Upper lobe of right lung (tissue), 1 donor: ENCODE measurements at regions not wholly inside any gene's neighbourhood (a gene's known extent, or its start where the extent isn't known, plus 50 kb on each side); places are given as distances from the start of the nearest gene placed in this dataset.
A peak's percentile ranks its signal among the peaks of the same experiment; 100 is the strongest.

Source experiments
- ATAC-seq: fragments of 200-7000 bp; cut with Tn5 transposase; one replicate; pipeline ENCODE4 v1.9.1; 2020; ENCODE audit warnings: mild to moderate bottlenecking, moderate library complexity
- DNase-seq: peaks from one replicate; pipeline ENCODE4 v3.0.0-alpha.2; 2020
- H3K27ac ChIP-seq: fragments of 200-600 bp; one replicate; pipeline ENCODE4 v1.8.0; 2022
- H3K27me3 ChIP-seq: fragments of 200-600 bp; one replicate; pipeline ENCODE4 v1.8.0; 2022; ENCODE audit warnings: mild to moderate bottlenecking
- H3K36me3 ChIP-seq: fragments of 200-600 bp; one replicate; pipeline ENCODE4 v1.8.0; 2022
- H3K4me1 ChIP-seq: fragments of 200-600 bp; one replicate; pipeline ENCODE4 v1.8.0; 2022
- H3K4me3 ChIP-seq: fragments of 200-600 bp; one replicate; pipeline ENCODE4 v1.8.0; 2022; ENCODE audit warnings: mild to moderate bottlenecking
- H3K9me3 ChIP-seq: fragments of 200-600 bp; one replicate; pipeline ENCODE4 v1.8.0; 2022
- CTCF ChIP-seq: fragments of 200-600 bp; IDR thresholded peaks from one replicate; pipeline ENCODE4 v1.8.0; 2022; ENCODE audit warnings: antibody characterized with exemption
- intact Hi-C: fragments of 100-400 bp; cut with DNase I; formaldehyde crosslinking; loops from one replicate; pipeline ENCODE4 v1.11.0; 2022
- donor health status: DM: no; HTN: yes; CAD: no; lungs with severe emphysema.

DNA sequence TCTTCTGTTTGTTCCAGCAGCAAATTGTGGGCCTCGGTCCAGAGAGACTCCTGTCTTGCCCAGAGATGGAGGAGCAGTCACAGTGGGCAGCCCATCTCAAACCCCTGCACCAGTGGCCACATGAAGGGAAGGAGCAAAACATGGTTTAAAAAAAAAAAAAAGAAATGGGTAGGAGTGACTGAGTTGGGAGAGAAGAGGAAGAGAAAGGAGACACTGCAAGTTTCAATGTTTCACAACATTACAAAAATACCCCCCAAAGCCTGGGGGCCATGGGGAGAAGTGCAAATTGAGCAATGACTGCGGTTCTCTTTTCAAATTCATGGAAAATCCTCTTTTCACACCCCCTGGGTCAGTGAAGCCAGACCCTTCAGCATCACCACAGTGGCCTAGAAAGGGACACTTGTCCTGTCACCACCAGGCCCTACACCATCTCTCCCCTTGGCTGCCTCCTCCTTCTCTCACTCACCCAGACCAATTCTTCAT, 117.1 kb downstream of the ZFP36L2 start:
- Histone ChIP-seq H3K4me3 (no peak overlapping the region), H3K27me3 (no peaks in the 10 kb centered on the region), H3K36me3 (no peaks in the 10 kb centered on the region), H3K9me3 (no peaks in the 10 kb centered on the region), H3K27ac (peak overlapping the region; percentile 58), H3K4me1 (peaks cover 64% of the 10 kb centered on the region)
- no peak for TF ChIP-seq CTCF
- ATAC-seq (peak; percentile 40), DNase-seq (no peak)
- intact Hi-C loops = no loop called here

- TF ChIP-seq CTCF = no peak
- no peak overlapping the region for H3K4me3 ChIP-seq
- DNase-seq (no peak), ATAC-seq (peak; percentile 56)
- H3K27me3 ChIP-seq = no peaks in the 10 kb centered on the region
- intact Hi-C loops = no loop called here
- peak overlapping the region; percentile 90 for H3K27ac ChIP-seq
- peaks cover 65% of the 10 kb centered on the region for H3K4me1 ChIP-seq
- no peaks in the 10 kb centered on the region for H3K36me3 ChIP-seq
- H3K9me3 ChIP-seq = no peaks in the 10 kb centered on the region
Observed at GRCh38 chr2:43107679-43108078, 118.7 kb downstream of the ZFP36L2 start.

DNA sequence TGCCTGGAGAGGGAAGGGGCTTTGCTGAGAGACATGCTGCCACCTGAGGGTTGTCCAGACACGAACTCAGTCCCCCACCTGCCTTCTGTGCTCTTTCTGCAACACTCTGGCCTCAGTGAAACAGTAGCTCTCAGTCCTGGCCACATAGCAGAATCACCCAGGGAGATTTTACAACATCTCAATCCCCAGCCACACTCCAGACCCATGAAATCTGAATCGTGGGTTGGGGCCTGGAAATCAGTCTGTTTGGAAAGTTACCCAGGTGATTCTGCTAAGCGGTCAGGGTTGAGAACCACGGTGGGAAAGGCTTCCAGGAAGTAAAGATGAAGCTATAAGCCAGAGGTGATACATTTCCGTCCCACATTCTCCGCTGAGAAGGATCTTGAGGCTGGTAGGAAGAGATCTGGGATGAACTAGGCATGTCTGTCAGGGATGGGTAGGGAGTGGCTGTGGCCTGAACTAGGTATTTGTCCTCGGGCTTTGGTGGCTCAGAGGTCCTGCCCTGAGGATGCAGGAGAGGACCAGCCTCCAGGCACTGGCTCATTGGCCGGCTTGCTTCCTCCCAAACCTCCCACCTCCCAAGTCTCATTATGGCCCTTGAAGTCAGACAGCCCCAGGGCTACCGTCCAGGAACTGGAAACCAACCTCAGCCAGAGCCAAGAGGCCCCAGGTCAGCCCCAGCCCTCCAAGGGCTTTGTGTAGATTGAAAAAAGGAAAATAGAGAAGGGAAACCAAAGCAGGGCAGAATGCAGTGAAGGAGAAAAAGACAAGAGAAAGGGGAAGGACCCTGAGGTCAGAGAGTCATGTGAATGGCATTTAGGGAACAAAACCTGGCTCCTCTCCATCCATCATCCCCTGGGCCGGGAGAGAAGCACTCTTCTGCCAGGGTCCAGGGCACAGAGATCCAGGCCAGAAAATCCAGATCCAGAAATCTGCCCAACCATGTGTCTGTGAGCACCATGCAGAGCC, 119.6 kb downstream of the ZFP36L2 start:
- H3K27ac ChIP-seq = peak overlapping the region; percentile 90
- H3K36me3 ChIP-seq = no peaks in the 10 kb centered on the region
- intact Hi-C loops = no loop called here
- H3K4me1 ChIP-seq = peaks cover 69% of the 10 kb centered on the region
- no peaks in the 10 kb centered on the region for H3K27me3 ChIP-seq
- no peak overlapping the region for H3K4me3 ChIP-seq
- TF ChIP-seq CTCF = no peak
- ATAC-seq (peak; percentile 53), DNase-seq (no peak)
- H3K9me3 ChIP-seq = no peaks in the 10 kb centered on the region

- no peak for DNase-seq
- Histone ChIP-seq H3K27me3 (no peaks in the 10 kb centered on the region), H3K4me3 (no peak overlapping the region), H3K36me3 (no peaks in the 10 kb centered on the region), H3K27ac (peak overlapping the region; percentile 90), H3K9me3 (no peaks in the 10 kb centered on the region), H3K4me1 (peaks cover 75% of the 10 kb centered on the region)
- intact Hi-C loops = no loop called here
- peak; percentile 35 for TF ChIP-seq CTCF
- ATAC-seq = peak; percentile 83
Observed at GRCh38 chr2:43105586-43106558, 120.5 kb downstream of the ZFP36L2 start.

DNA sequence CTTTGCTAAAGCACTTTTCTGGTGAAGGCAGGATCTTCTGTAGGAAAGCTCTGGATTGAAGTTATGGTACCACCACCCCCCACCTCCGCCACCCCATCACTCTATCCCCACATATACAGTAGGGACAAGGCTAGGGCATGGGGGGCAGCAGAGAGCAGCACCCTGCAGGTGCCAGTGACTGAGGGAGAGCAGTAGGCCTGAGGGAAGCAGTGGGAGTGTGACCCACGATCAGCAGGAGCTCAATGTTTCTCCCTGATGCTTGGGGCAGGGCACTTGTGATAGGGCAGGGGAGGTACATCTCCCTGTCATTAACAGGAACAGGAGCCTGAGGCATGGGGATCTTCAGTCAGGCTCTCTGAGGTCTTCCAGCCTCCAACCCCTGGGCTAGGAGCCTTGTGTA, 121.6 kb downstream of the ZFP36L2 start:
- Histone ChIP-seq H3K4me1 (peaks cover 65% of the 10 kb centered on the region), H3K27ac (peak overlapping the region; percentile 90), H3K36me3 (no peaks in the 10 kb centered on the region)

More for the DNA sequence above, 121.6 kb downstream of the ZFP36L2 start:
- peak; percentile 6 for TF ChIP-seq CTCF
- no peak for ATAC-seq
- intact Hi-C loops = no loop called here
- DNase-seq = no peak
- H3K4me3 ChIP-seq = no peak overlapping the region
- no peaks in the 10 kb centered on the region for H3K27me3 ChIP-seq
- H3K9me3 ChIP-seq = no peaks in the 10 kb centered on the region
